ENCODE measurements at regions not wholly inside any gene's neighbourhood (a gene's known extent, or its start where the extent isn't known, plus 50 kb on each side); places are given as distances from the start of the nearest gene placed in this dataset.

GRCh38 chr10:130770018-130770630 is 541.4 kb downstream of the TCERG1L start:
- H3K27ac Mint-ChIP-seq, result no peak overlapping the region
- peaks cover 4% of the 10 kb centered on the region for H3K27me3 Mint-ChIP-seq
- H3K36me3 Mint-ChIP-seq, result no peaks in the 10 kb centered on the region
- H3K9me3 Mint-ChIP-seq, result peaks cover 5% of the 10 kb centered on the region
- H3K4me3 Mint-ChIP-seq, result no peak overlapping the region
- DNase-seq, result no peak
- H3K4me1 Mint-ChIP-seq, result no peaks in the 10 kb centered on the region

GRCh38 chr10:130771491-130771946 is 540.0 kb downstream of the TCERG1L start:
- DNase-seq, result no peak
- H3K36me3 Mint-ChIP-seq, result no peaks in the 10 kb centered on the region
- no peak overlapping the region for H3K4me3 Mint-ChIP-seq
- peaks cover 5% of the 10 kb centered on the region for H3K9me3 Mint-ChIP-seq
- H3K4me1 Mint-ChIP-seq, result no peaks in the 10 kb centered on the region
- no peak overlapping the region for H3K27ac Mint-ChIP-seq
- H3K27me3 Mint-ChIP-seq, result peaks cover 4% of the 10 kb centered on the region

- no peaks in the 10 kb centered on the region for H3K36me3 Mint-ChIP-seq
- H3K4me1 Mint-ChIP-seq, result no peaks in the 10 kb centered on the region
- H3K27me3 Mint-ChIP-seq, result peaks cover 4% of the 10 kb centered on the region
- H3K9me3 Mint-ChIP-seq, result peaks cover 5% of the 10 kb centered on the region
- H3K27ac Mint-ChIP-seq, result no peak overlapping the region
- no peak overlapping the region for H3K4me3 Mint-ChIP-seq
- DNase-seq, result no peak
These were observed 539.5 kb downstream of the TCERG1L start for GRCh38 chr10:130772056-130772455.

GRCh38 chr10:130772676-130773075 is 538.8 kb downstream of the TCERG1L start:
- no peak for DNase-seq
- H3K9me3 Mint-ChIP-seq, result peaks cover 5% of the 10 kb centered on the region
- no peaks in the 10 kb centered on the region for H3K36me3 Mint-ChIP-seq
- no peak overlapping the region for H3K4me3 Mint-ChIP-seq
- no peaks in the 10 kb centered on the region for H3K4me1 Mint-ChIP-seq
- H3K27ac Mint-ChIP-seq, result no peak overlapping the region
- H3K27me3 Mint-ChIP-seq, result peaks cover 4% of the 10 kb centered on the region

GRCh38 chr10:130773941-130774340 is 537.6 kb downstream of the TCERG1L start:
- no peaks in the 10 kb centered on the region for H3K36me3 Mint-ChIP-seq
- H3K27ac Mint-ChIP-seq, result no peak overlapping the region
- H3K4me3 Mint-ChIP-seq, result no peak overlapping the region
- no peak for DNase-seq
- peaks cover 4% of the 10 kb centered on the region for H3K27me3 Mint-ChIP-seq
- H3K4me1 Mint-ChIP-seq, result no peaks in the 10 kb centered on the region
- no peaks in the 10 kb centered on the region for H3K9me3 Mint-ChIP-seq

- Mint-ChIP-seq H3K4me3 (no peak overlapping the region), H3K36me3 (no peaks in the 10 kb centered on the region), H3K27me3 (peaks cover 4% of the 10 kb centered on the region), H3K27ac (no peak overlapping the region), H3K4me1 (no peaks in the 10 kb centered on the region), H3K9me3 (no peaks in the 10 kb centered on the region)
- no peak for DNase-seq
These were observed 536.6 kb downstream of the TCERG1L start for GRCh38 chr10:130774871-130775270.

- Mint-ChIP-seq H3K4me3 (no peak overlapping the region), H3K27me3 (peaks cover 4% of the 10 kb centered on the region), H3K9me3 (no peaks in the 10 kb centered on the region), H3K27ac (no peak overlapping the region), H3K36me3 (no peaks in the 10 kb centered on the region), H3K4me1 (no peaks in the 10 kb centered on the region)
- no peak for DNase-seq
These were observed 536.2 kb downstream of the TCERG1L start for GRCh38 chr10:130775311-130775710.

GRCh38 chr10:130776724-130777123 is 534.8 kb downstream of the TCERG1L start:
- Mint-ChIP-seq H3K27me3 (peaks cover 4% of the 10 kb centered on the region), H3K4me1 (no peaks in the 10 kb centered on the region), H3K9me3 (no peaks in the 10 kb centered on the region), H3K4me3 (no peak overlapping the region), H3K36me3 (no peaks in the 10 kb centered on the region), H3K27ac (no peak overlapping the region)
- no peak for DNase-seq

- Mint-ChIP-seq H3K4me1 (no peaks in the 10 kb centered on the region), H3K36me3 (no peaks in the 10 kb centered on the region), H3K9me3 (no peaks in the 10 kb centered on the region), H3K27me3 (peaks cover 4% of the 10 kb centered on the region), H3K27ac (no peak overlapping the region), H3K4me3 (no peak overlapping the region)
- DNase-seq, result no peak
These were observed 533.9 kb downstream of the TCERG1L start for GRCh38 chr10:130777507-130778165.

GRCh38 chr10:130778166-130778545 is 533.4 kb downstream of the TCERG1L start:
- H3K9me3 Mint-ChIP-seq, result no peaks in the 10 kb centered on the region
- H3K27me3 Mint-ChIP-seq, result peaks cover under 1% of the 10 kb centered on the region
- H3K4me1 Mint-ChIP-seq, result no peaks in the 10 kb centered on the region
- H3K27ac Mint-ChIP-seq, result no peak overlapping the region
- no peak for DNase-seq
- no peak overlapping the region for H3K4me3 Mint-ChIP-seq
- no peaks in the 10 kb centered on the region for H3K36me3 Mint-ChIP-seq

GRCh38 chr10:130780763-130781162 is 530.8 kb downstream of the TCERG1L start:
- no peaks in the 10 kb centered on the region for H3K27me3 Mint-ChIP-seq
- no peaks in the 10 kb centered on the region for H3K4me1 Mint-ChIP-seq
- no peak for DNase-seq
- H3K36me3 Mint-ChIP-seq, result no peaks in the 10 kb centered on the region
- H3K27ac Mint-ChIP-seq, result no peak overlapping the region
- no peak overlapping the region for H3K4me3 Mint-ChIP-seq
- H3K9me3 Mint-ChIP-seq, result no peaks in the 10 kb centered on the region

GRCh38 chr10:130781206-130781605 is 530.3 kb downstream of the TCERG1L start:
- Mint-ChIP-seq H3K27me3 (no peaks in the 10 kb centered on the region), H3K9me3 (no peaks in the 10 kb centered on the region), H3K36me3 (no peaks in the 10 kb centered on the region), H3K4me1 (no peaks in the 10 kb centered on the region), H3K27ac (no peak overlapping the region), H3K4me3 (no peak overlapping the region)
- no peak for DNase-seq

GRCh38 chr10:130781623-130782022 is 529.9 kb downstream of the TCERG1L start:
- no peaks in the 10 kb centered on the region for H3K9me3 Mint-ChIP-seq
- no peaks in the 10 kb centered on the region for H3K4me1 Mint-ChIP-seq
- H3K27ac Mint-ChIP-seq, result no peak overlapping the region
- no peak for DNase-seq
- no peak overlapping the region for H3K4me3 Mint-ChIP-seq
- no peaks in the 10 kb centered on the region for H3K27me3 Mint-ChIP-seq
- no peaks in the 10 kb centered on the region for H3K36me3 Mint-ChIP-seq

GRCh38 chr10:130782467-130782866 is 529.1 kb downstream of the TCERG1L start:
- Mint-ChIP-seq H3K27ac (no peak overlapping the region), H3K4me3 (no peak overlapping the region), H3K36me3 (no peaks in the 10 kb centered on the region), H3K27me3 (no peaks in the 10 kb centered on the region), H3K9me3 (no peaks in the 10 kb centered on the region), H3K4me1 (no peaks in the 10 kb centered on the region)
- DNase-seq, result no peak

- Mint-ChIP-seq H3K9me3 (no peaks in the 10 kb centered on the region), H3K36me3 (no peaks in the 10 kb centered on the region), H3K27ac (no peak overlapping the region), H3K4me1 (no peaks in the 10 kb centered on the region), H3K27me3 (no peaks in the 10 kb centered on the region), H3K4me3 (no peak overlapping the region)
- no peak for DNase-seq
These were observed 527.2 kb downstream of the TCERG1L start for GRCh38 chr10:130784326-130784725.

- H3K36me3 Mint-ChIP-seq, result no peaks in the 10 kb centered on the region
- no peaks in the 10 kb centered on the region for H3K4me1 Mint-ChIP-seq
- H3K4me3 Mint-ChIP-seq, result no peak overlapping the region
- no peak for DNase-seq
- H3K27me3 Mint-ChIP-seq, result no peaks in the 10 kb centered on the region
- no peaks in the 10 kb centered on the region for H3K9me3 Mint-ChIP-seq
- no peak overlapping the region for H3K27ac Mint-ChIP-seq
These were observed 525.1 kb downstream of the TCERG1L start for GRCh38 chr10:130786365-130786966.

All from activated naive CD8-positive, alpha-beta T cell treated with anti-CD3 and anti-CD28 coated beads for 36 hours (primary cell).